Smooth muscle cell (in vitro differentiated cells): ENCODE measurements at regions not wholly inside any gene's neighbourhood (a gene's known extent, or its start where the extent isn't known, plus 50 kb on each side); places are given as distances from the start of the nearest gene placed in this dataset.

Experiments used
- DNase-seq: peaks from one replicate; lab custom pipeline; 2025; ENCODE audit not compliant: unreplicated experiment; lab: John Stamatoyannopoulos, UW
- H2AFZ ChIP-seq: fragments of 200-600 bp; sonication (generic); 2 replicates; pipeline ENCODE4 v1.6.0; 2016; ENCODE audit warnings: antibody characterized with exemption, low read depth, mild to moderate bottlenecking
- H3F3A ChIP-seq: fragments of 200-600 bp; sonication (generic); 2 replicates; pipeline ENCODE4 v1.6.0; 2017; ENCODE audit warnings: antibody characterized with exemption, low read depth
- H3K27ac ChIP-seq: fragments of 200-600 bp; sonication (generic); 2 replicates; pipeline ENCODE4 v1.5.1; 2016; ENCODE audit warnings: low read depth, mild to moderate bottlenecking
- H3K27me3 ChIP-seq: fragments of 200-600 bp; sonication (generic); 2 replicates; pipeline ENCODE4 v1.6.1; 2016; ENCODE audit warnings: low read depth, mild to moderate bottlenecking
- H3K36me3 ChIP-seq: fragments of 200-600 bp; sonication (generic); 2 replicates; pipeline ENCODE4 v1.5.1; 2016; ENCODE audit warnings: low read depth
- H3K4me1 ChIP-seq: fragments of 200-600 bp; sonication (generic); 2 replicates; pipeline ENCODE4 v1.5.1; 2016; ENCODE audit warnings: low read depth
- H3K4me2 ChIP-seq: fragments of 200-600 bp; sonication (generic); 2 replicates; pipeline ENCODE4 v1.6.0; 2016; ENCODE audit warnings: mild to moderate bottlenecking
- H3K4me3 ChIP-seq: fragments of 200-600 bp; sonication (generic); 2 replicates; pipeline ENCODE4 v1.5.1; 2016; ENCODE audit warnings: mild to moderate bottlenecking
- H3K79me2 ChIP-seq: fragments of 200-600 bp; sonication (generic); 2 replicates; pipeline ENCODE4 v1.6.0; 2016; ENCODE audit warnings: low read depth, mild to moderate bottlenecking
- H3K9ac ChIP-seq: fragments of 200-600 bp; sonication (generic); 2 replicates; pipeline ENCODE4 v1.6.0; 2016; ENCODE audit warnings: low read depth
- H3K9me3 ChIP-seq: fragments of 200-600 bp; sonication (generic); replicated peaks from 2 replicates; pipeline ENCODE4 v1.5.1; 2016; ENCODE audit warnings: low read depth
- H4K20me1 ChIP-seq: fragments of 200-600 bp; sonication (generic); 2 replicates; pipeline ENCODE4 v1.6.0; 2016; ENCODE audit warnings: low read depth
- CTCF ChIP-seq: fragments of 200-600 bp; sonication (generic); IDR thresholded peaks from 2 replicates; pipeline ENCODE4 v1.5.1; 2017; ENCODE audit warnings: borderline replicate concordance, mild to moderate bottlenecking, antibody characterized with exemption; ENCODE audit not compliant: insufficient read depth, poor library complexity, severe bottlenecking
- WGBS: methylation state at CpG from one replicate; pipeline ENCODE4 v1.1.7; 2016; ENCODE audit warnings: low lambda C conversion rate; 5-methylcytosine and 5-hydroxymethylcytosine counted together

GRCh38 chr11:19349340-19350025, 108.7 kb upstream of the E2F8 start:
- no peaks in the 10 kb centered on the region for H4K20me1 ChIP-seq
- 77% methylated on average over 17 of the region's 17 CpGs for WGBS
- no peaks in the 10 kb centered on the region for H3K9me3 ChIP-seq
- peaks cover 99% of the 10 kb centered on the region for H3K27me3 ChIP-seq
- H3K27ac ChIP-seq = no peak overlapping the region
- H3K9ac ChIP-seq = no peak overlapping the region
- no peak overlapping the region for H2AFZ ChIP-seq
- no peaks in the 10 kb centered on the region for H3K36me3 ChIP-seq
- no peak for DNase-seq
- H3K4me3 ChIP-seq = no peak overlapping the region
- H3K4me2 ChIP-seq = no peak overlapping the region
- H3F3A ChIP-seq = no peaks in the 10 kb centered on the region
- no peaks in the 10 kb centered on the region for H3K79me2 ChIP-seq
- H3K4me1 ChIP-seq = peaks cover 10% of the 10 kb centered on the region
- TF ChIP-seq CTCF = no peak

- no peaks in the 10 kb centered on the region for H3K79me2 ChIP-seq
- H3K4me3 ChIP-seq = no peak overlapping the region
- no peaks in the 10 kb centered on the region for H3F3A ChIP-seq
- peaks cover 99% of the 10 kb centered on the region for H3K27me3 ChIP-seq
- DNase-seq = no peak
- H3K36me3 ChIP-seq = no peaks in the 10 kb centered on the region
- TF ChIP-seq CTCF = no peak
- H2AFZ ChIP-seq = no peak overlapping the region
- H3K9ac ChIP-seq = no peak overlapping the region
- no peak overlapping the region for H3K27ac ChIP-seq
- no peak overlapping the region for H3K4me2 ChIP-seq
- peaks cover 10% of the 10 kb centered on the region for H3K4me1 ChIP-seq
- WGBS = 83% methylated on average over 7 of the region's 7 CpGs
- no peaks in the 10 kb centered on the region for H4K20me1 ChIP-seq
- no peaks in the 10 kb centered on the region for H3K9me3 ChIP-seq
Observed at GRCh38 chr11:19347911-19348310, 107.2 kb upstream of the E2F8 start.

GRCh38 chr11:19345848-19346681, 105.3 kb upstream of the E2F8 start:
- peaks cover 99% of the 10 kb centered on the region for H3K27me3 ChIP-seq
- H4K20me1 ChIP-seq = no peaks in the 10 kb centered on the region
- peak overlapping the region; percentile 85 for H3K4me2 ChIP-seq
- H3K79me2 ChIP-seq = no peaks in the 10 kb centered on the region
- H3K9ac ChIP-seq = no peak overlapping the region
- 13% methylated on average over 50 of the region's 54 CpGs for WGBS
- no peaks in the 10 kb centered on the region for H3K9me3 ChIP-seq
- DNase-seq = no peak
- H3K36me3 ChIP-seq = no peaks in the 10 kb centered on the region
- peaks cover 10% of the 10 kb centered on the region for H3K4me1 ChIP-seq
- H3K4me3 ChIP-seq = peak overlapping the region; percentile 31
- no peak overlapping the region for H3K27ac ChIP-seq
- no peak for TF ChIP-seq CTCF
- H3F3A ChIP-seq = no peaks in the 10 kb centered on the region
- H2AFZ ChIP-seq = no peak overlapping the region

GRCh38 chr11:19345519-19345847, 104.7 kb upstream of the E2F8 start:
- peak overlapping the region; percentile 85 for H3K4me2 ChIP-seq
- H3K9me3 ChIP-seq = no peaks in the 10 kb centered on the region
- H3K4me1 ChIP-seq = peaks cover 10% of the 10 kb centered on the region
- H3K27me3 ChIP-seq = peaks cover 99% of the 10 kb centered on the region
- no peaks in the 10 kb centered on the region for H4K20me1 ChIP-seq
- no peaks in the 10 kb centered on the region for H3K79me2 ChIP-seq
- no peak overlapping the region for H3K4me3 ChIP-seq
- no peak for DNase-seq
- no peaks in the 10 kb centered on the region for H3F3A ChIP-seq
- H3K27ac ChIP-seq = no peak overlapping the region
- no peaks in the 10 kb centered on the region for H3K36me3 ChIP-seq
- 9% methylated on average over 27 of the region's 30 CpGs for WGBS
- no peak overlapping the region for H3K9ac ChIP-seq
- no peak for TF ChIP-seq CTCF
- H2AFZ ChIP-seq = no peak overlapping the region
